WTC11 (cell line): ENCODE measurements at regions not wholly inside any gene's neighbourhood (a gene's known extent, or its start where the extent isn't known, plus 50 kb on each side); places are given as distances from the start of the nearest gene placed in this dataset.

ENCODE experiments used
- ATAC-seq: fragments of 200-7000 bp; cut with Tn5 transposase; 2 replicates; pipeline ENCODE4 v1.10.0; 2021; ENCODE audit warnings: mild to moderate bottlenecking, moderate library complexity
- CTCF ChIA-PET: fragments of 300-600 bp; sonication (Branson Sonifier 250); formaldehyde crosslinking; loops from one replicate; lab custom pipeline; 2021; ENCODE audit warnings: antibody characterized with exemption; lab: Charles Lee
- POLR2A ChIA-PET: fragments of 350-600 bp; sonication (Branson Sonifier 250); formaldehyde crosslinking; loops from one replicate; lab custom pipeline; 2021; ENCODE audit warnings: antibody characterized with exemption; lab: Charles Lee
- DNase-seq: peaks from one replicate; pipeline ENCODE4 v3.0.0; 2021; ENCODE audit warnings: low spot score
- H3K27ac Mint-ChIP-seq: 2 replicates; pipeline ENCODE4 v1.8.0; 2021; ENCODE audit warnings: mixed read lengths
- H3K27me3 Mint-ChIP-seq: 2 replicates; pipeline ENCODE4 v1.8.0; 2021; ENCODE audit warnings: low read depth, mild to moderate bottlenecking, moderate library complexity, mixed read lengths
- H3K36me3 Mint-ChIP-seq: 2 replicates; pipeline ENCODE4 v1.8.0; 2021; ENCODE audit warnings: mixed read lengths
- H3K4me1 Mint-ChIP-seq: 2 replicates; pipeline ENCODE4 v1.8.0; 2022; ENCODE audit warnings: mixed read lengths
- H3K4me3 Mint-ChIP-seq: 2 replicates; pipeline ENCODE4 v1.8.0; 2021; ENCODE audit warnings: mild to moderate bottlenecking, moderate library complexity, mixed read lengths
- H3K9me3 Mint-ChIP-seq: 2 replicates; pipeline ENCODE4 v1.8.0; 2021; ENCODE audit warnings: mixed read lengths
- ELF4 ChIP-seq: sonication (generic); formaldehyde crosslinking; IDR thresholded peaks from 2 replicates; pipeline ENCODE4 v1.8.1; 2022; ENCODE audit warnings: low read depth, mild to moderate bottlenecking, moderate library complexity, missing genetic modification reagents
- NFYB ChIP-seq: sonication (generic); formaldehyde crosslinking; conservative IDR thresholded peaks from 2 replicates; pipeline ENCODE4 v1.8.0; 2022; ENCODE audit warnings: low read depth, missing genetic modification reagents
- OVOL2 ChIP-seq: fragments of 250-450 bp; sonication (Bioruptor Pico); IDR thresholded peaks from 2 replicates; pipeline ENCODE4 v1.9.0; 2021; ENCODE audit warnings: mild to moderate bottlenecking, borderline replicate concordance
- PRRX2 ChIP-seq: fragments of 250-450 bp; sonication (Bioruptor Pico); IDR thresholded peaks from 2 replicates; pipeline ENCODE4 v1.8.0; 2021; ENCODE audit warnings: mild to moderate bottlenecking
- RELA ChIP-seq: sonication (generic); formaldehyde crosslinking; IDR thresholded peaks from 2 replicates; pipeline ENCODE4 v1.8.1; 2022; ENCODE audit warnings: missing genetic modification reagents, mild to moderate bottlenecking, borderline replicate concordance
- TEAD4 ChIP-seq: sonication (generic); formaldehyde crosslinking; IDR thresholded peaks from 2 replicates; pipeline ENCODE4 v1.8.0; 2022; ENCODE audit warnings: mild to moderate bottlenecking, missing genetic modification reagents
- ZNF121 ChIP-seq: sonication (generic); formaldehyde crosslinking; IDR thresholded peaks from 2 replicates; pipeline ENCODE4 v1.8.0; 2023; ENCODE audit warnings: missing genetic modification reagents
- TF ChIP-seq, protein P1 (sequence below): fragments of 250-450 bp; sonication (Bioruptor Pico); IDR thresholded peaks from 2 replicates; pipeline ENCODE4 v1.9.0; 2021; ENCODE audit warnings: mild to moderate bottlenecking
- TF ChIP-seq, protein P2 (sequence below): fragments of 250-450 bp; sonication (Bioruptor Pico); IDR thresholded peaks from 2 replicates; pipeline ENCODE4 v1.9.0; 2021; ENCODE audit warnings: mild to moderate bottlenecking, borderline replicate concordance
- TF ChIP-seq, protein P3 (sequence below): sonication (generic); formaldehyde crosslinking; IDR thresholded peaks from 2 replicates; pipeline ENCODE4 v1.8.1; 2023; ENCODE audit warnings: mild to moderate bottlenecking, missing genetic modification reagents
- TF ChIP-seq, protein P4 (sequence below): fragments of 250-450 bp; sonication (Bioruptor Pico); IDR thresholded peaks from 2 replicates; pipeline ENCODE4 v1.9.0; 2021; ENCODE audit warnings: mild to moderate bottlenecking
- TF ChIP-seq, protein P5 (sequence below): sonication (generic); formaldehyde crosslinking; conservative IDR thresholded peaks from 2 replicates; pipeline ENCODE4 v1.8.1; 2022; ENCODE audit warnings: mild to moderate bottlenecking, missing genetic modification reagents
- TF ChIP-seq, protein P6 (sequence below): sonication (generic); formaldehyde crosslinking; IDR thresholded peaks from 2 replicates; pipeline ENCODE4 v1.8.1; 2023; ENCODE audit warnings: mild to moderate bottlenecking, missing genetic modification reagents
- TF ChIP-seq, protein P7 (sequence below): fragments of 200-600 bp; IDR thresholded peaks from 2 replicates; pipeline ENCODE4 v1.8.0; 2022; ENCODE audit warnings: antibody characterized with exemption
- TF ChIP-seq, protein P8 (sequence below): sonication (generic); formaldehyde crosslinking; IDR thresholded peaks from 2 replicates; pipeline ENCODE4 v1.8.0; 2023; ENCODE audit warnings: missing genetic modification reagents
- TF ChIP-seq, protein P9 (sequence below): sonication (generic); formaldehyde crosslinking; IDR thresholded peaks from 2 replicates; pipeline ENCODE4 v1.8.0; 2022; ENCODE audit warnings: mild to moderate bottlenecking, missing genetic modification reagents
- TF ChIP-seq, protein P10 (sequence below): fragments of 250-450 bp; sonication (Bioruptor Pico); IDR thresholded peaks from 2 replicates; pipeline ENCODE4 v1.8.0; 2021; ENCODE audit warnings: mild to moderate bottlenecking

DNA sequence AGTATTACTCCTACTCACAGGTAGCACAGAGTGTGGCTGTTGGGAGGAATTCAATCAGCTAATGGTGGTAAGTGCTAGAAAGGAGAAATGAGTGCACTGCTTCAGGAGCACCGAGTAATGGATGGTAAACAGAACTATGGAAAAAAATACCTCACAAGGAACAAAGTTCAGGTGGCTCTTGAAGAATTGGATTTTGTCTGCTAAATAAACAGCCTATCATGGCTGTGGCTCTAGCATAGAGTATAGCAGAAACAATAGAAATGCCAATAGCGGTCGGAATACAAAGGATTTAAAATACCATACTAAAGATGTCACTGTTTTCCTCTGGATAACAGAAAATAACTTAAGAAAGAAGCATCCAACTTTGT, 482.5 kb downstream of the NUP35 start (continued):
- TF ChIP-seq, protein P1, sequence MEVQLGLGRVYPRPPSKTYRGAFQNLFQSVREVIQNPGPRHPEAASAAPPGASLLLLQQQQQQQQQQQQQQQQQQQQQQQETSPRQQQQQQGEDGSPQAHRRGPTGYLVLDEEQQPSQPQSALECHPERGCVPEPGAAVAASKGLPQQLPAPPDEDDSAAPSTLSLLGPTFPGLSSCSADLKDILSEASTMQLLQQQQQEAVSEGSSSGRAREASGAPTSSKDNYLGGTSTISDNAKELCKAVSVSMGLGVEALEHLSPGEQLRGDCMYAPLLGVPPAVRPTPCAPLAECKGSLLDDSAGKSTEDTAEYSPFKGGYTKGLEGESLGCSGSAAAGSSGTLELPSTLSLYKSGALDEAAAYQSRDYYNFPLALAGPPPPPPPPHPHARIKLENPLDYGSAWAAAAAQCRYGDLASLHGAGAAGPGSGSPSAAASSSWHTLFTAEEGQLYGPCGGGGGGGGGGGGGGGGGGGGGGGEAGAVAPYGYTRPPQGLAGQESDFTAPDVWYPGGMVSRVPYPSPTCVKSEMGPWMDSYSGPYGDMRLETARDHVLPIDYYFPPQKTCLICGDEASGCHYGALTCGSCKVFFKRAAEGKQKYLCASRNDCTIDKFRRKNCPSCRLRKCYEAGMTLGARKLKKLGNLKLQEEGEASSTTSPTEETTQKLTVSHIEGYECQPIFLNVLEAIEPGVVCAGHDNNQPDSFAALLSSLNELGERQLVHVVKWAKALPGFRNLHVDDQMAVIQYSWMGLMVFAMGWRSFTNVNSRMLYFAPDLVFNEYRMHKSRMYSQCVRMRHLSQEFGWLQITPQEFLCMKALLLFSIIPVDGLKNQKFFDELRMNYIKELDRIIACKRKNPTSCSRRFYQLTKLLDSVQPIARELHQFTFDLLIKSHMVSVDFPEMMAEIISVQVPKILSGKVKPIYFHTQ (CRISPR knock-in tag), result no peak
- TF ChIP-seq, protein P2, sequence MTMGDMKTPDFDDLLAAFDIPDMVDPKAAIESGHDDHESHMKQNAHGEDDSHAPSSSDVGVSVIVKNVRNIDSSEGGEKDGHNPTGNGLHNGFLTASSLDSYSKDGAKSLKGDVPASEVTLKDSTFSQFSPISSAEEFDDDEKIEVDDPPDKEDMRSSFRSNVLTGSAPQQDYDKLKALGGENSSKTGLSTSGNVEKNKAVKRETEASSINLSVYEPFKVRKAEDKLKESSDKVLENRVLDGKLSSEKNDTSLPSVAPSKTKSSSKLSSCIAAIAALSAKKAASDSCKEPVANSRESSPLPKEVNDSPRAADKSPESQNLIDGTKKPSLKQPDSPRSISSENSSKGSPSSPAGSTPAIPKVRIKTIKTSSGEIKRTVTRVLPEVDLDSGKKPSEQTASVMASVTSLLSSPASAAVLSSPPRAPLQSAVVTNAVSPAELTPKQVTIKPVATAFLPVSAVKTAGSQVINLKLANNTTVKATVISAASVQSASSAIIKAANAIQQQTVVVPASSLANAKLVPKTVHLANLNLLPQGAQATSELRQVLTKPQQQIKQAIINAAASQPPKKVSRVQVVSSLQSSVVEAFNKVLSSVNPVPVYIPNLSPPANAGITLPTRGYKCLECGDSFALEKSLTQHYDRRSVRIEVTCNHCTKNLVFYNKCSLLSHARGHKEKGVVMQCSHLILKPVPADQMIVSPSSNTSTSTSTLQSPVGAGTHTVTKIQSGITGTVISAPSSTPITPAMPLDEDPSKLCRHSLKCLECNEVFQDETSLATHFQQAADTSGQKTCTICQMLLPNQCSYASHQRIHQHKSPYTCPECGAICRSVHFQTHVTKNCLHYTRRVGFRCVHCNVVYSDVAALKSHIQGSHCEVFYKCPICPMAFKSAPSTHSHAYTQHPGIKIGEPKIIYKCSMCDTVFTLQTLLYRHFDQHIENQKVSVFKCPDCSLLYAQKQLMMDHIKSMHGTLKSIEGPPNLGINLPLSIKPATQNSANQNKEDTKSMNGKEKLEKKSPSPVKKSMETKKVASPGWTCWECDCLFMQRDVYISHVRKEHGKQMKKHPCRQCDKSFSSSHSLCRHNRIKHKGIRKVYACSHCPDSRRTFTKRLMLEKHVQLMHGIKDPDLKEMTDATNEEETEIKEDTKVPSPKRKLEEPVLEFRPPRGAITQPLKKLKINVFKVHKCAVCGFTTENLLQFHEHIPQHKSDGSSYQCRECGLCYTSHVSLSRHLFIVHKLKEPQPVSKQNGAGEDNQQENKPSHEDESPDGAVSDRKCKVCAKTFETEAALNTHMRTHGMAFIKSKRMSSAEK (CRISPR knock-in tag), result no peak
- TF ChIP-seq NFYB (no peak), OVOL2 (no peak), RELA (no peak), ZNF121 (CRISPR knock-in tag) (no peak)
- TF ChIP-seq, protein P3, sequence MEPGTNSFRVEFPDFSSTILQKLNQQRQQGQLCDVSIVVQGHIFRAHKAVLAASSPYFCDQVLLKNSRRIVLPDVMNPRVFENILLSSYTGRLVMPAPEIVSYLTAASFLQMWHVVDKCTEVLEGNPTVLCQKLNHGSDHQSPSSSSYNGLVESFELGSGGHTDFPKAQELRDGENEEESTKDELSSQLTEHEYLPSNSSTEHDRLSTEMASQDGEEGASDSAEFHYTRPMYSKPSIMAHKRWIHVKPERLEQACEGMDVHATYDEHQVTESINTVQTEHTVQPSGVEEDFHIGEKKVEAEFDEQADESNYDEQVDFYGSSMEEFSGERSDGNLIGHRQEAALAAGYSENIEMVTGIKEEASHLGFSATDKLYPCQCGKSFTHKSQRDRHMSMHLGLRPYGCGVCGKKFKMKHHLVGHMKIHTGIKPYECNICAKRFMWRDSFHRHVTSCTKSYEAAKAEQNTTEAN (CRISPR knock-in tag), result no peak
- TF ChIP-seq, protein P4, sequence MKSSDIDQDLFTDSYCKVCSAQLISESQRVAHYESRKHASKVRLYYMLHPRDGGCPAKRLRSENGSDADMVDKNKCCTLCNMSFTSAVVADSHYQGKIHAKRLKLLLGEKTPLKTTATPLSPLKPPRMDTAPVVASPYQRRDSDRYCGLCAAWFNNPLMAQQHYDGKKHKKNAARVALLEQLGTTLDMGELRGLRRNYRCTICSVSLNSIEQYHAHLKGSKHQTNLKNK, result no peak
- TF ChIP-seq, protein P5, sequence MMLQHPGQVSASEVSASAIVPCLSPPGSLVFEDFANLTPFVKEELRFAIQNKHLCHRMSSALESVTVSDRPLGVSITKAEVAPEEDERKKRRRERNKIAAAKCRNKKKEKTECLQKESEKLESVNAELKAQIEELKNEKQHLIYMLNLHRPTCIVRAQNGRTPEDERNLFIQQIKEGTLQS (CRISPR knock-in tag), result no peak

DNA sequence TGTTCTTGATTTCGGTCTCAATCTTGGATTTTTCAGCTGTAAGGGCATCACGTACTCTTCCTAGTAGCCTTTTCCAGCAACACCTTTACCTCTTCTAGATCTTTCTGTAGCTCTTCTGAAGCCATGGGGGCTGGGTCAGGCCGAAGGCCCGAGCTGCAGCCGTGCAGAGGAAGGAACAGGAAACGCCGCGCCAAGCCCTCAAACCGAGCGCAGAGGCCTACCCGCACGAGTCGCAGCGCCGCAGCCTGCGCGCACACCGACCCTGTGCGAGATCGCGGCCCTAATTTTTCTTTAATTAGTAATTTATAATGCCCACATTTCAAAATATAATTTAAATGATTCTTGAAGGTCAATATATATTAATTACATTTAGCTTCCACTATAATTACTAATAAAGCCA, 483.8 kb downstream of the NUP35 start:
- POLR2A ChIA-PET, result no interaction called here
- Mint-ChIP-seq H3K4me3 (no peak overlapping the region), H3K27me3 (no peaks in the 10 kb centered on the region), H3K36me3 (no peaks in the 10 kb centered on the region), H3K9me3 (no peaks in the 10 kb centered on the region), H3K27ac (no peak overlapping the region), H3K4me1 (peaks cover 43% of the 10 kb centered on the region)
- CTCF ChIA-PET, result interaction anchor here (1.4 to 1.8 kb wide), 2 partner anchors 191 to 313 kb away, joined by 3 to 9 read pairs; no protein-coding TSS in a partner anchor
- TF ChIP-seq, protein P6, sequence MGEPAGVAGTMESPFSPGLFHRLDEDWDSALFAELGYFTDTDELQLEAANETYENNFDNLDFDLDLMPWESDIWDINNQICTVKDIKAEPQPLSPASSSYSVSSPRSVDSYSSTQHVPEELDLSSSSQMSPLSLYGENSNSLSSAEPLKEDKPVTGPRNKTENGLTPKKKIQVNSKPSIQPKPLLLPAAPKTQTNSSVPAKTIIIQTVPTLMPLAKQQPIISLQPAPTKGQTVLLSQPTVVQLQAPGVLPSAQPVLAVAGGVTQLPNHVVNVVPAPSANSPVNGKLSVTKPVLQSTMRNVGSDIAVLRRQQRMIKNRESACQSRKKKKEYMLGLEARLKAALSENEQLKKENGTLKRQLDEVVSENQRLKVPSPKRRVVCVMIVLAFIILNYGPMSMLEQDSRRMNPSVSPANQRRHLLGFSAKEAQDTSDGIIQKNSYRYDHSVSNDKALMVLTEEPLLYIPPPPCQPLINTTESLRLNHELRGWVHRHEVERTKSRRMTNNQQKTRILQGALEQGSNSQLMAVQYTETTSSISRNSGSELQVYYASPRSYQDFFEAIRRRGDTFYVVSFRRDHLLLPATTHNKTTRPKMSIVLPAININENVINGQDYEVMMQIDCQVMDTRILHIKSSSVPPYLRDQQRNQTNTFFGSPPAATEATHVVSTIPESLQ (CRISPR knock-in tag), result no peak
- TF ChIP-seq ELF4 (CRISPR knock-in tag) (no peak), TEAD4 (no peak), PRRX2 (CRISPR knock-in tag) (no peak), RELA (no peak)
- TF ChIP-seq, protein P7, sequence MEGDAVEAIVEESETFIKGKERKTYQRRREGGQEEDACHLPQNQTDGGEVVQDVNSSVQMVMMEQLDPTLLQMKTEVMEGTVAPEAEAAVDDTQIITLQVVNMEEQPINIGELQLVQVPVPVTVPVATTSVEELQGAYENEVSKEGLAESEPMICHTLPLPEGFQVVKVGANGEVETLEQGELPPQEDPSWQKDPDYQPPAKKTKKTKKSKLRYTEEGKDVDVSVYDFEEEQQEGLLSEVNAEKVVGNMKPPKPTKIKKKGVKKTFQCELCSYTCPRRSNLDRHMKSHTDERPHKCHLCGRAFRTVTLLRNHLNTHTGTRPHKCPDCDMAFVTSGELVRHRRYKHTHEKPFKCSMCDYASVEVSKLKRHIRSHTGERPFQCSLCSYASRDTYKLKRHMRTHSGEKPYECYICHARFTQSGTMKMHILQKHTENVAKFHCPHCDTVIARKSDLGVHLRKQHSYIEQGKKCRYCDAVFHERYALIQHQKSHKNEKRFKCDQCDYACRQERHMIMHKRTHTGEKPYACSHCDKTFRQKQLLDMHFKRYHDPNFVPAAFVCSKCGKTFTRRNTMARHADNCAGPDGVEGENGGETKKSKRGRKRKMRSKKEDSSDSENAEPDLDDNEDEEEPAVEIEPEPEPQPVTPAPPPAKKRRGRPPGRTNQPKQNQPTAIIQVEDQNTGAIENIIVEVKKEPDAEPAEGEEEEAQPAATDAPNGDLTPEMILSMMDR, result no peak
- TF ChIP-seq, protein P8, sequence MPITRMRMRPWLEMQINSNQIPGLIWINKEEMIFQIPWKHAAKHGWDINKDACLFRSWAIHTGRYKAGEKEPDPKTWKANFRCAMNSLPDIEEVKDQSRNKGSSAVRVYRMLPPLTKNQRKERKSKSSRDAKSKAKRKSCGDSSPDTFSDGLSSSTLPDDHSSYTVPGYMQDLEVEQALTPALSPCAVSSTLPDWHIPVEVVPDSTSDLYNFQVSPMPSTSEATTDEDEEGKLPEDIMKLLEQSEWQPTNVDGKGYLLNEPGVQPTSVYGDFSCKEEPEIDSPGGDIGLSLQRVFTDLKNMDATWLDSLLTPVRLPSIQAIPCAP (CRISPR knock-in tag), result no peak
- TF ChIP-seq, protein P9, sequence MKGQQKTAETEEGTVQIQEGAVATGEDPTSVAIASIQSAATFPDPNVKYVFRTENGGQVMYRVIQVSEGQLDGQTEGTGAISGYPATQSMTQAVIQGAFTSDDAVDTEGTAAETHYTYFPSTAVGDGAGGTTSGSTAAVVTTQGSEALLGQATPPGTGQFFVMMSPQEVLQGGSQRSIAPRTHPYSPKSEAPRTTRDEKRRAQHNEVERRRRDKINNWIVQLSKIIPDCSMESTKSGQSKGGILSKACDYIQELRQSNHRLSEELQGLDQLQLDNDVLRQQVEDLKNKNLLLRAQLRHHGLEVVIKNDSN, result no peak
- TF ChIP-seq, protein P10, sequence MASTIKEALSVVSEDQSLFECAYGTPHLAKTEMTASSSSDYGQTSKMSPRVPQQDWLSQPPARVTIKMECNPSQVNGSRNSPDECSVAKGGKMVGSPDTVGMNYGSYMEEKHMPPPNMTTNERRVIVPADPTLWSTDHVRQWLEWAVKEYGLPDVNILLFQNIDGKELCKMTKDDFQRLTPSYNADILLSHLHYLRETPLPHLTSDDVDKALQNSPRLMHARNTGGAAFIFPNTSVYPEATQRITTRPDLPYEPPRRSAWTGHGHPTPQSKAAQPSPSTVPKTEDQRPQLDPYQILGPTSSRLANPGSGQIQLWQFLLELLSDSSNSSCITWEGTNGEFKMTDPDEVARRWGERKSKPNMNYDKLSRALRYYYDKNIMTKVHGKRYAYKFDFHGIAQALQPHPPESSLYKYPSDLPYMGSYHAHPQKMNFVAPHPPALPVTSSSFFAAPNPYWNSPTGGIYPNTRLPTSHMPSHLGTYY (CRISPR knock-in tag), result no peak
- DNase-seq (no peak), ATAC-seq (no peak)
